GM12892 (cell line): ENCODE measurements at regions not wholly inside any gene's neighbourhood (a gene's known extent, or its start where the extent isn't known, plus 50 kb on each side); places are given as distances from the start of the nearest gene placed in this dataset.

Experiments used
- DNase-seq: peaks from one replicate; pipeline ENCODE4 v3.0.0; 2011; ENCODE audit not compliant: insufficient read length
- FAIRE-seq: peaks from 2 replicates; lab custom pipeline; 2011; peaks lifted over from hg19 to GRCh38; lab: Jason Lieb, UNC
- POLR2A ChIP-seq: IDR thresholded peaks from 2 replicates; pipeline ENCODE4 v1.6.1; 2011; ENCODE audit warnings: low read depth, low read length, control low read depth
- POLR2AphosphoS5 ChIP-seq: IDR thresholded peaks from 2 replicates; pipeline ENCODE4 v1.6.1; 2011; ENCODE audit warnings: low read depth, low read length, control low read depth
- TAF1 ChIP-seq: IDR thresholded peaks from 2 replicates; pipeline ENCODE4 v1.6.1; 2011; ENCODE audit warnings: low read depth, mild to moderate bottlenecking, control low read depth, low read length, borderline replicate concordance

GRCh38 chr6:29999416-29999815, 57.1 kb downstream of the HLA-A start:
- DNase-seq (no peak), FAIRE-seq (no peak)
- TF ChIP-seq POLR2AphosphoS5 = no peak
- TF ChIP-seq POLR2A = no peak
- no peak for TF ChIP-seq TAF1

- FAIRE-seq (no peak), DNase-seq (no peak)
- no peak for TF ChIP-seq TAF1
- TF ChIP-seq POLR2A = no peak
- TF ChIP-seq POLR2AphosphoS5 = no peak
These were observed 57.9 kb downstream of the HLA-A start for GRCh38 chr6:30000156-30000791.

GRCh38 chr6:30002871-30003270, 58.2 kb upstream of the POLR1H start:
- no peak for TF ChIP-seq POLR2A
- no peak for TF ChIP-seq POLR2AphosphoS5
- no peak for TF ChIP-seq TAF1
- DNase-seq (no peak), FAIRE-seq (no peak)

- FAIRE-seq (no peak), DNase-seq (no peak)
- TF ChIP-seq POLR2A = no peak
- TF ChIP-seq TAF1 = no peak
- no peak for TF ChIP-seq POLR2AphosphoS5
These were observed 55.6 kb upstream of the POLR1H start for GRCh38 chr6:30005482-30005881.

GRCh38 chr6:30006170-30007131, 54.6 kb upstream of the POLR1H start:
- FAIRE-seq (peak; percentile 9), DNase-seq (peak; percentile 19)
- TF ChIP-seq TAF1 (no peak), POLR2AphosphoS5 (no peak)

- no peak for TF ChIP-seq POLR2A
- TF ChIP-seq POLR2AphosphoS5 = no peak
- no peak for TF ChIP-seq TAF1
- DNase-seq = peak; percentile 25
- FAIRE-seq = no peak
These were observed 53.8 kb upstream of the POLR1H start for GRCh38 chr6:30007132-30007764.

- DNase-seq (no peak), FAIRE-seq (no peak)
- no peak for TF ChIP-seq TAF1
These were observed 52.0 kb upstream of the POLR1H start for GRCh38 chr6:30009113-30009512.
